ENCODE measurements at regions not wholly inside any gene's neighbourhood (a gene's known extent, or its start where the extent isn't known, plus 50 kb on each side); places are given as distances from the start of the nearest gene placed in this dataset.

DNA sequence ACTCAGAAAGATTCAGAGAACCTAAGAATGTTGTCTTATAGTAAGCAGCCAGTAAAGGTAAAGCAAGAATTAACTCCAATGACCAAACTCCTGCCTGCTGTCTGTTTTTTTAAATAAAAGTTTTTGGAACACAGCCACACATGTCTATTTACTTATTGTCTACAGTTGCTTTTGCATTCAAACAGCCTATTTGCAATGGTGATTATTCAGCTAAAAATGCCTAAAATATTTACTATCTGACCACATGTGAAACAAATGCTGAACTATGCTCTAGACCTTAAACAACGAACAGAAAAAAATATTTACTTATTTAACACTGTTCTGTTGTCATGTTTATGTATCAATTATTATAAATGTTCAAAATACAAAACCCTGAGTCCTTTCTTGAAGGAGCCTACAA is 1246.6 kb downstream of the FAM181B start:
- 12 to 34% (median 14%) methylated on average over 1 of the region's 1 CpG for WGBS, 3 donors
- Histone ChIP-seq H3K4me1 (ENCODE audit: insufficient read depth) (no peaks in the 10 kb centered on the region), H3K27me3 (peaks cover 2% of the 10 kb centered on the region), H3K9me3 (no peaks in the 10 kb centered on the region), H3K36me3 (no peaks in the 10 kb centered on the region), H3K4me3 (no peak overlapping the region), H3K27ac (no peak overlapping the region)
- TF ChIP-seq EP300 (IDR thresholded peaks at IDR 0.05) (no peak), POLR2A (IDR thresholded peaks at IDR 0.05) (no peak)
- TF ChIP-seq, protein P1, sequence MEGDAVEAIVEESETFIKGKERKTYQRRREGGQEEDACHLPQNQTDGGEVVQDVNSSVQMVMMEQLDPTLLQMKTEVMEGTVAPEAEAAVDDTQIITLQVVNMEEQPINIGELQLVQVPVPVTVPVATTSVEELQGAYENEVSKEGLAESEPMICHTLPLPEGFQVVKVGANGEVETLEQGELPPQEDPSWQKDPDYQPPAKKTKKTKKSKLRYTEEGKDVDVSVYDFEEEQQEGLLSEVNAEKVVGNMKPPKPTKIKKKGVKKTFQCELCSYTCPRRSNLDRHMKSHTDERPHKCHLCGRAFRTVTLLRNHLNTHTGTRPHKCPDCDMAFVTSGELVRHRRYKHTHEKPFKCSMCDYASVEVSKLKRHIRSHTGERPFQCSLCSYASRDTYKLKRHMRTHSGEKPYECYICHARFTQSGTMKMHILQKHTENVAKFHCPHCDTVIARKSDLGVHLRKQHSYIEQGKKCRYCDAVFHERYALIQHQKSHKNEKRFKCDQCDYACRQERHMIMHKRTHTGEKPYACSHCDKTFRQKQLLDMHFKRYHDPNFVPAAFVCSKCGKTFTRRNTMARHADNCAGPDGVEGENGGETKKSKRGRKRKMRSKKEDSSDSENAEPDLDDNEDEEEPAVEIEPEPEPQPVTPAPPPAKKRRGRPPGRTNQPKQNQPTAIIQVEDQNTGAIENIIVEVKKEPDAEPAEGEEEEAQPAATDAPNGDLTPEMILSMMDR (IDR thresholded peaks at IDR 0.05) = no peak
- DNase-seq = no peak
- intact Hi-C loops (cut with DNase I) = no loop called here

DNA sequence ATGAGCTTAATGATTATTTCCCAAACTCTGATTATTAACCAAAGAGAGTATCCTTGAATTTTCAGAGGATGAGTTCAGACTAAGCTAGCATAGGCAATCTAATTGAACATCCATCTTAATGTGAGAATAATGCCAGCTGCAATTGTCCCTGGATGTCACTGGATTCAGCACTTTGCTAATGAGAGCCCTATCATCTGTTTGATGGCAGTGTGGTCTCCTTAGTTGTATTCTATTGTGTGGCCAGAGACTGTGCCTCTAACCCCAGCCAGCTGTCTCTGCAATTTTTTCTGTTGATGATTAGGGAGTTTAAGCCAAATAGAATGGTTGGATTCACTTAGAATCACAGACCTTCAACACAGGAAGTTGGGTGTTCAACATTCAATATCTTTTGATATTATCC is 1249.5 kb downstream of the FAM181B start:
- DNase-seq = no peak
- TF ChIP-seq, protein P1 (IDR thresholded peaks at IDR 0.05) = no peak
- no peak for TF ChIP-seq EP300 (IDR thresholded peaks at IDR 0.05)
- no peak for TF ChIP-seq POLR2A (IDR thresholded peaks at IDR 0.05)
- Histone ChIP-seq H3K9me3 (no peaks in the 10 kb centered on the region), H3K4me3 (no peak overlapping the region), H3K4me1 (ENCODE audit: insufficient read depth) (no peaks in the 10 kb centered on the region), H3K27ac (no peak overlapping the region), H3K27me3 (peaks cover 2% of the 10 kb centered on the region), H3K36me3 (no peaks in the 10 kb centered on the region)
- intact Hi-C loops (cut with DNase I) = no loop called here

DNA sequence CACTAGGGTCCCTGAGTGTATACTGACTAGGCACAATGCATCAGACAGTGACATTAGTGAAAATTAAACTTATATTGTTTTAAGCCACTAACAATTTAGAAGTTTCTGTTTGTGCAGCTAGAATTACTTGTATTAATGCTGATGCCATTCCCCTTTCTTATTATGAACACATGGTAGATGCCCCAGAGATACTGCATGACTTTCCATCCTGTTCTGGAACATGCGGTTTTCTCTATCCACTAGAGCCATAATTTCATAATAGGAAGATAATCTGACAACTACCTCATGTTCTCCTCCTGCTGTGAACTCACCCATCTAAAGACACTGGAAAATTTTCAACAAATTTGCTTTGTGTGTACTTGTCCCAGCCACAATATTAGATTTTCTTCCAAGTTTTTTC is 1256.4 kb downstream of the FAM181B start:
- no peak overlapping the region for H3K4me3 ChIP-seq
- TF ChIP-seq, protein P1 (IDR thresholded peaks at IDR 0.05) = no peak
- no peak for TF ChIP-seq POLR2A (IDR thresholded peaks at IDR 0.05)
- TF ChIP-seq EP300 (IDR thresholded peaks at IDR 0.05) = no peak
- intact Hi-C loops (cut with DNase I) = no loop called here
- no peaks in the 10 kb centered on the region for H3K4me1 ChIP-seq (ENCODE audit: insufficient read depth)
- H3K27ac ChIP-seq = no peak overlapping the region
- H3K9me3 ChIP-seq = no peaks in the 10 kb centered on the region
- H3K36me3 ChIP-seq = no peaks in the 10 kb centered on the region
- 74 to 77% (median 76%) methylated on average over 1 of the region's 1 CpG for WGBS, 3 donors
- no peaks in the 10 kb centered on the region for H3K27me3 ChIP-seq
- no peak for DNase-seq

DNA sequence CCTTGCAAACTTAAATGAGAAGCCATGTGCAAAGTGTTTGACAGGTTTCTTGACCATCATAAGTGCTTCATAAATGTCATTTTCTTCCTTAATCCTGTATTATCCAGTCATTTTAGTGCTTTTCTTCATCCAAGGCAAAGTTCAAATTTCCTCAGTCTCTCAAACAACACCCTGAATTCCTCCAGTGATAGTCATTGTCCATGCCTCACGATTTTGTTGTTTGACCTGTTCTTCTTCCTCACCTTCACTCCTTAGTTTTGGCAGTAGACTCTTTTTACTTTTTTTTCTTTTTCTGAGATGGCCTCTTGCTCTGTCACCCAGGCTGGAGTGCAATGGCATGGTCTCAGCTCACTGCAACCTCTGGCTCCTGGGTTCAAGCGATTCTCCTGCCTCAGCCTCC is 1257.3 kb downstream of the FAM181B start:
- DNase-seq = no peak
- intact Hi-C loops (cut with DNase I) = no loop called here
- Histone ChIP-seq H3K27ac (no peak overlapping the region), H3K4me1 (ENCODE audit: insufficient read depth) (no peaks in the 10 kb centered on the region), H3K27me3 (no peaks in the 10 kb centered on the region), H3K36me3 (no peaks in the 10 kb centered on the region), H3K4me3 (no peak overlapping the region), H3K9me3 (no peaks in the 10 kb centered on the region)
- TF ChIP-seq POLR2A (IDR thresholded peaks at IDR 0.05) = no peak
- TF ChIP-seq, protein P1 (IDR thresholded peaks at IDR 0.05) = no peak
- TF ChIP-seq EP300 (IDR thresholded peaks at IDR 0.05) = no peak
- WGBS, 3 donors = 84 to 92% (median 89%) methylated on average over 2 of the region's 2 CpGs

DNA sequence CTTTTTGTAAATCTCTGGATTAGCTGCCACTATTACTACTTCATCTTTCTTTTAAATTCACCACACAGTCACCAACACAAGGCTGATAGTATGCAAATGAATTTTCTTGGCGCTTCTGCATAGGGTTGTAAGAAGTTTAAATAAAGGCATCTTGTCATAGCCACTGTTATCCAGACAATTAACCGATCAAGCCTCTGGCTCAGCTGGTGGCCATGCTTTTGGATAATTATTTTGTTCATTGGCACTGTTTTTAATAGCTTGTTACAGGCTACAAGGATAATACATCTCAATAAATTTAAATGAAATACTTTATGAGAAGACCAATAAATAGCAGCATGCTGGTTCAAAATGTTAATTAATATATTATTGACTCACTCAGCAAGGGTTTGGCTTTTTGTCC is 1261.0 kb downstream of the FAM181B start:
- intact Hi-C loops (cut with DNase I) = no loop called here
- DNase-seq = no peak
- Histone ChIP-seq H3K27me3 (no peaks in the 10 kb centered on the region), H3K9me3 (no peaks in the 10 kb centered on the region), H3K4me1 (ENCODE audit: insufficient read depth) (no peaks in the 10 kb centered on the region), H3K36me3 (no peaks in the 10 kb centered on the region), H3K27ac (no peak overlapping the region), H3K4me3 (no peak overlapping the region)
- TF ChIP-seq, protein P1 (IDR thresholded peaks at IDR 0.05) = no peak
- 42 to 89% (median 79%) methylated on average over 2 of the region's 2 CpGs for WGBS, 3 donors
